ENCODE measurements at regions not wholly inside any gene's neighbourhood (a gene's known extent, or its start where the extent isn't known, plus 50 kb on each side); places are given as distances from the start of the nearest gene placed in this dataset.

DNA sequence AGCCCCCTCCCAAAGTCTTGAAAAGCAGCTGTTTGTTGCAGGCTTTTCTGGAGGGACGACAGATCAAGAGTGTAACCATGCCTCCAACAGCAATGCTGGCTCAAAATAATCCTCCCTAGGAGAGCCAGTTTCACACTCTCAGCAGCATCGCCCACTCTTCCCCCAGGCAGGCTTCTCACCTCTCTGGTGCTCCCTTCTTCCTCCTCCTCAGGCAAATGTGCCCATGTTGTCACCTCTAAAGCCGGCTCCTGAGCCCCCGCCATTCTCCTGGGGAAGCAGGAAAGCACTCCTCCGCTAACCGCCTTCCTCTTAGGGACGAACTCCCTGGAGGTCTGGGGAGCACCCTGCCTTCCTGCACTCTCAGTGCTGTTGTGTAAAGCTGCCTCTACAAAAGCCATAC lies 98.9 kb upstream of the SGCG start:
- TF ChIP-seq, protein P1, sequence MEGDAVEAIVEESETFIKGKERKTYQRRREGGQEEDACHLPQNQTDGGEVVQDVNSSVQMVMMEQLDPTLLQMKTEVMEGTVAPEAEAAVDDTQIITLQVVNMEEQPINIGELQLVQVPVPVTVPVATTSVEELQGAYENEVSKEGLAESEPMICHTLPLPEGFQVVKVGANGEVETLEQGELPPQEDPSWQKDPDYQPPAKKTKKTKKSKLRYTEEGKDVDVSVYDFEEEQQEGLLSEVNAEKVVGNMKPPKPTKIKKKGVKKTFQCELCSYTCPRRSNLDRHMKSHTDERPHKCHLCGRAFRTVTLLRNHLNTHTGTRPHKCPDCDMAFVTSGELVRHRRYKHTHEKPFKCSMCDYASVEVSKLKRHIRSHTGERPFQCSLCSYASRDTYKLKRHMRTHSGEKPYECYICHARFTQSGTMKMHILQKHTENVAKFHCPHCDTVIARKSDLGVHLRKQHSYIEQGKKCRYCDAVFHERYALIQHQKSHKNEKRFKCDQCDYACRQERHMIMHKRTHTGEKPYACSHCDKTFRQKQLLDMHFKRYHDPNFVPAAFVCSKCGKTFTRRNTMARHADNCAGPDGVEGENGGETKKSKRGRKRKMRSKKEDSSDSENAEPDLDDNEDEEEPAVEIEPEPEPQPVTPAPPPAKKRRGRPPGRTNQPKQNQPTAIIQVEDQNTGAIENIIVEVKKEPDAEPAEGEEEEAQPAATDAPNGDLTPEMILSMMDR (conservative IDR thresholded peaks at IDR 0.05 in 1 of 2, IDR thresholded peaks at IDR 0.05 in 1 of 2; ENCODE audit: low read depth in 1 of 2, low read length in 2 of 2), result no peak
- no peak for TF ChIP-seq EZH2 (IDR thresholded peaks at IDR 0.05; ENCODE audit: low read length, missing control alignments)
